H1 (cell line): ENCODE measurements at regions not wholly inside any gene's neighbourhood (a gene's known extent, or its start where the extent isn't known, plus 50 kb on each side); places are given as distances from the start of the nearest gene placed in this dataset.

Experiments
- CTCF ChIA-PET: fragments of 300-600 bp; sonication (Branson Sonifier 250); formaldehyde crosslinking; loops from one replicate; lab custom pipeline; 2021; ENCODE audit not compliant: partially characterized antibody; lab: Charles Lee
- POLR2A ChIA-PET: fragments of 300-600 bp; sonication (Branson Sonifier 250); formaldehyde crosslinking; loops from one replicate; lab custom pipeline; 2021; ENCODE audit warnings: inconsistent platforms; ENCODE audit not compliant: partially characterized antibody; lab: Charles Lee
- DNase-seq, 2 experiments: peaks; one replicate each; pipeline versions ENCODE4 v3.0.0 to v3.0.0-alpha.2; 2010 to 2022; ENCODE audit warnings: low spot score in 2 of 2, low read depth in 1 of 2, mixed read lengths in 1 of 2
- FAIRE-seq: peaks from 2 replicates; lab custom pipeline; 2011; peaks lifted over from hg19 to GRCh38; lab: Jason Lieb, UNC
- H2AFZ ChIP-seq: 2 replicates; pipeline ENCODE4 v1.8.1; 2012; ENCODE audit warnings: low read length, inconsistent platforms
- H2AK5ac ChIP-seq: 2 replicates; pipeline ENCODE4 v1.6.1; 2013; ENCODE audit warnings: low read depth, low read length
- H2BK120ac ChIP-seq: replicated peaks from 2 replicates; pipeline ENCODE3; 2013; ENCODE audit warnings: low read depth, low read length, inconsistent platforms
- H2BK12ac ChIP-seq: 2 replicates; pipeline ENCODE4 v1.6.1; 2013; ENCODE audit warnings: low read depth, low read length
- H2BK15ac ChIP-seq: 2 replicates; pipeline ENCODE4 v1.6.1; 2013; ENCODE audit warnings: low read length
- H2BK20ac ChIP-seq: 2 replicates; pipeline ENCODE4 v1.6.1; 2013; ENCODE audit warnings: low read length
- H2BK5ac ChIP-seq: 2 replicates; pipeline ENCODE4 v1.6.1; 2013; ENCODE audit warnings: low read depth, low read length
- H3K14ac ChIP-seq: 2 replicates; pipeline ENCODE4 v1.6.1; 2013; ENCODE audit warnings: inconsistent platforms; ENCODE audit not compliant: insufficient read length
- H3K18ac ChIP-seq: 2 replicates; pipeline ENCODE4 v1.6.1; 2013; ENCODE audit warnings: low read length; ENCODE audit errors: extremely low read depth
- H3K23ac ChIP-seq: 2 replicates; pipeline ENCODE4 v1.6.1; 2013; ENCODE audit warnings: inconsistent platforms; ENCODE audit not compliant: insufficient read length
- H3K23me2 ChIP-seq: 2 replicates; pipeline ENCODE4 v1.6.1; 2013; ENCODE audit warnings: low read depth, low read length
- H3K27ac ChIP-seq: 2 replicates; pipeline ENCODE4 v1.6.1; 2011; ENCODE audit warnings: low read depth, low read length, inconsistent platforms
- H3K27me3 ChIP-seq, 4 experiments: replicated peaks in 1 of 4; 1 replicate in 1 of 4; 2 replicates in 3 of 4; pipeline versions ENCODE4 v1.6.1 to v1.8.1; 2011 to 2013; ENCODE audit warnings: low read length in 3 of 4, mild to moderate bottlenecking in 3 of 4, inconsistent platforms in 2 of 4, mixed read lengths in 2 of 4, moderate library complexity in 1 of 4; ENCODE audit not compliant: control insufficient read depth in 3 of 4, insufficient read depth in 3 of 4; ENCODE audit errors: extremely low read depth in 1 of 4
- H3K36me3 ChIP-seq, 4 experiments: 2 replicates each; pipeline versions ENCODE4 v1.6.1 to v1.8.1; 2011 to 2013; ENCODE audit warnings: mild to moderate bottlenecking in 4 of 4, low read length in 3 of 4, moderate library complexity in 2 of 4, control low read depth in 1 of 4, inconsistent platforms in 1 of 4; ENCODE audit not compliant: insufficient read depth in 4 of 4, control insufficient read depth in 2 of 4
- H3K4ac ChIP-seq: replicated peaks from 2 replicates; pipeline ENCODE3; 2013; ENCODE audit warnings: low read length, low read depth, mixed read lengths, inconsistent platforms; ENCODE audit not compliant: insufficient read length
- H3K4me1 ChIP-seq, 4 experiments: replicated peaks in 1 of 4; 1 replicate in 1 of 4; 2 replicates in 3 of 4; pipeline versions ENCODE4 v1.6.1 to v1.8.1; 2011 to 2013; ENCODE audit warnings: low read length in 3 of 4, inconsistent platforms in 2 of 4, mixed read lengths in 1 of 4; ENCODE audit not compliant: insufficient read depth in 4 of 4, control insufficient read depth in 3 of 4
- H3K4me2 ChIP-seq, 2 experiments: 2 replicates each; pipeline versions ENCODE4 v1.6.1 to v1.8.1; 2011 to 2013; ENCODE audit warnings: low read depth in 2 of 2, low read length in 2 of 2, control low read depth in 1 of 2, inconsistent platforms in 1 of 2, mild to moderate bottlenecking in 1 of 2; ENCODE audit not compliant: insufficient read depth in 1 of 2
- H3K4me3 ChIP-seq, 4 experiments: fragments of 200-600, 300-600 bp in 1 of 4; sonication (generic), shearing (Covaris generic), sonication (Bioruptor Twin) in 1 of 4; 2 replicates each; pipeline versions ENCODE4 v1.5.1 to v1.8.1; 2011 to 2016; ENCODE audit warnings: low read length in 4 of 4, low read depth in 3 of 4, control low read depth in 2 of 4, inconsistent platforms in 2 of 4, mild to moderate bottlenecking in 2 of 4, mixed read lengths in 1 of 4, moderate library complexity in 1 of 4; ENCODE audit not compliant: insufficient read depth in 2 of 4; ENCODE audit errors: extremely low read depth in 1 of 4
- H3K56ac ChIP-seq: replicated peaks from 2 replicates; pipeline ENCODE3; 2013; ENCODE audit warnings: low read depth, mild to moderate bottlenecking, mixed read lengths, low read length, inconsistent platforms; ENCODE audit not compliant: insufficient read length
- H3K79me1 ChIP-seq: 2 replicates; pipeline ENCODE4 v1.6.1; 2013; ENCODE audit warnings: low read depth, low read length, control low read depth
- H3K79me2 ChIP-seq, 2 experiments: 2 replicates each; pipeline versions ENCODE4 v1.6.1 to v1.8.1; 2012 to 2013; ENCODE audit warnings: low read length in 2 of 2, mild to moderate bottlenecking in 2 of 2, inconsistent platforms in 1 of 2; ENCODE audit not compliant: insufficient read depth in 2 of 2, control insufficient read depth in 1 of 2
- H3K9ac ChIP-seq, 4 experiments: replicated peaks in 1 of 4; 1 replicate in 1 of 4; 2 replicates in 3 of 4; pipeline versions ENCODE4 v1.6.1 to v1.8.1; 2011 to 2013; ENCODE audit warnings: low read depth in 3 of 4, low read length in 3 of 4, control low read depth in 2 of 4, mild to moderate bottlenecking in 2 of 4, moderate library complexity in 2 of 4, inconsistent platforms in 1 of 4; ENCODE audit errors: extremely low read depth in 1 of 4
- H3K9me3 ChIP-seq, 2 experiments: 2 replicates each; pipeline versions ENCODE4 v1.6.1 to v1.8.1; 2012 to 2013; ENCODE audit warnings: mild to moderate bottlenecking in 2 of 2, moderate library complexity in 2 of 2, control low read depth in 1 of 2, inconsistent platforms in 1 of 2, low read depth in 1 of 2, low read length in 1 of 2, mixed read lengths in 1 of 2; ENCODE audit not compliant: insufficient read depth in 2 of 2
- H4K20me1 ChIP-seq, 2 experiments: replicated peaks in 1 of 2; 2 replicates each; pipeline versions ENCODE3 to v1.8.1; 2011 to 2013; ENCODE audit warnings: inconsistent platforms in 2 of 2, low read length in 2 of 2, mild to moderate bottlenecking in 1 of 2; ENCODE audit not compliant: insufficient read depth in 2 of 2, control insufficient read depth in 1 of 2
- H4K5ac ChIP-seq: 2 replicates; pipeline ENCODE4 v1.6.1; 2013; ENCODE audit warnings: low read length, low read depth, mixed read lengths, inconsistent platforms; ENCODE audit not compliant: insufficient read length
- H4K8ac ChIP-seq: 2 replicates; pipeline ENCODE4 v1.8.0; 2013; ENCODE audit warnings: mild to moderate bottlenecking, moderate library complexity, low read length, inconsistent platforms; ENCODE audit not compliant: insufficient read depth; ENCODE audit errors: extremely low read depth
- H4K91ac ChIP-seq: replicated peaks from 2 replicates; pipeline ENCODE3; 2013; ENCODE audit warnings: low read length, mixed read lengths, inconsistent platforms; ENCODE audit not compliant: insufficient read length
- BACH1 ChIP-seq: IDR thresholded peaks from 2 replicates; pipeline ENCODE4 v1.6.1; 2012; ENCODE audit warnings: low read length, improper control_type of control experiment
- CEBPB ChIP-seq: IDR thresholded peaks from 2 replicates; pipeline ENCODE4 v1.6.1; 2012; ENCODE audit warnings: low read depth, low read length
- JUN ChIP-seq: IDR thresholded peaks from 2 replicates; pipeline ENCODE4 v1.6.1; 2011; ENCODE audit warnings: low read depth, mild to moderate bottlenecking, improper control_type of control experiment, low read length
- TAF7 ChIP-seq: optimal IDR thresholded peaks from 2 replicates; pipeline ENCODE3; 2011; ENCODE audit warnings: low read depth, mild to moderate bottlenecking, inconsistent platforms, low read length, moderate library complexity, borderline replicate concordance
- TCF12 ChIP-seq: IDR thresholded peaks from 2 replicates; pipeline ENCODE4 v1.6.1; 2011; ENCODE audit warnings: low read depth, mild to moderate bottlenecking, low read length
- WGBS, 2 experiments: shearing (Covaris generic) in 1 of 2; methylation state at CpG; one replicate each; pipeline versions ENCODE4 v1.1.6 to v1.1.7; 2013 to 2015; ENCODE audit warnings: low lambda C conversion rate in 2 of 2, mixed read lengths in 2 of 2, inconsistent platforms in 1 of 2, low coverage in 1 of 2, missing lambda C conversion rate in 1 of 2; ENCODE audit not compliant: insufficient replicate concordance in 2 of 2, insufficient coverage in 1 of 2, insufficient read length in 1 of 2; ENCODE audit errors: extremely low coverage in 1 of 2, missing lambda C conversion rate in 1 of 2; 5-methylcytosine and 5-hydroxymethylcytosine counted together

DNA sequence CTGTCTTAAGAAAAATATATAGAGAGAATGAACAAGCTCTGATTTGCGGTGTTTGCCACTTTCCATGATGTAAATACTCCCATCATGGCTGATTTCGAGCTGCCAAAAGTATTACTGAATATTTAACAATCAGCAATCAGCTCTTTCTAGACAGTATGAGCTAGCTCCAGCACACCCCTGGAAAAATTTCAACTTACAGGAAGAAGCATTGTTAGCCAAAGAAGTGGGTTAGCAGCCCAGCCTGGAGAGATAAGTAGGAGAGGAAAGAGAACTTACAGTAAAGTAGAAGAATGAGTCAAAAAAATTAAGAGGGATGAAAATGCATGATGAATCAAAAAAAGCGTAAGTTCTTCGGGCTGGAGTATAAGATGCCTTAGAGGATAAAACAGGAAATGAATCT, 60.6 kb upstream of the ANK3 start:
- no peak overlapping the region for H2BK120ac ChIP-seq
- no peaks in the 10 kb centered on the region for H3K36me3 ChIP-seq
- no peak overlapping the region for H4K8ac ChIP-seq
- H4K5ac ChIP-seq: no peak overlapping the region
- H3K4me3 ChIP-seq: no peak overlapping the region
- CTCF ChIA-PET: interaction anchor here (0.6 to 1.5 kb wide), 4 partner anchors 29 to 1041 kb away, joined by 3 to 4 read pairs (median 3); no protein-coding TSS in a partner anchor
- no peak overlapping the region for H2BK20ac ChIP-seq
- no peak overlapping the region for H2BK12ac ChIP-seq
- no peak for FAIRE-seq
- no peak for DNase-seq
- H3K23ac ChIP-seq: no peak overlapping the region
- H3K79me1 ChIP-seq: no peaks in the 10 kb centered on the region
- no peak overlapping the region for H2AK5ac ChIP-seq
- H3K9ac ChIP-seq: no peak overlapping the region
- no peak overlapping the region for H3K14ac ChIP-seq
- H4K20me1 ChIP-seq: no peaks in the 10 kb centered on the region
- WGBS, 2 experiments: 91% methylated on average over 4 of the region's 4 CpGs; no CpG with 5 or more reads in 1 of the 2 experiments
- no peak overlapping the region for H4K91ac ChIP-seq
- H3K9me3 ChIP-seq: no peaks in the 10 kb centered on the region
- peaks cover 0 to 1% (median 0%) of the 10 kb centered on the region in 4 experiments; a peak in 1 of 7 replicates for H3K27me3 ChIP-seq
- H2BK15ac ChIP-seq: no peak overlapping the region
- H3K23me2 ChIP-seq: no peaks in the 10 kb centered on the region
- H3K4ac ChIP-seq: no peak overlapping the region
- H3K18ac ChIP-seq: no peak overlapping the region
- no peak for TF ChIP-seq JUN
- TF ChIP-seq TCF12: no peak
- no peak for TF ChIP-seq CEBPB
- TF ChIP-seq TAF7: no peak
- TF ChIP-seq BACH1: no peak
- H3K4me2 ChIP-seq: no peak overlapping the region
- H3K56ac ChIP-seq: no peak overlapping the region
- POLR2A ChIA-PET: no interaction called here
- peaks cover 0 to 5% (median 0%) of the 10 kb centered on the region in 4 experiments; a peak in 4 of 7 replicates for H3K4me1 ChIP-seq
- H3K27ac ChIP-seq: no peak overlapping the region
- no peak overlapping the region for H2AFZ ChIP-seq
- no peaks in the 10 kb centered on the region for H3K79me2 ChIP-seq
- H2BK5ac ChIP-seq: no peak overlapping the region
